Kidney (tissue), 13 donors: ENCODE measurements at regions not wholly inside any gene's neighbourhood (a gene's known extent, or its start where the extent isn't known, plus 50 kb on each side); places are given as distances from the start of the nearest gene placed in this dataset.
"Not testable (repeated sequence)": the region's sequence is repeated elsewhere in the genome, so short reads cannot be mapped to it uniquely, and the experiment has no call there.

Experiments used
- DNase-seq, 5 donors: peaks; one replicate each; pipeline ENCODE4 v3.0.0-alpha.2; 2013 to 2020
- FAIRE-seq: peaks from 2 replicates; lab custom pipeline; 2012; peaks lifted over from hg19 to GRCh38; lab: Jason Lieb, UNC
- H3K27ac ChIP-seq, 2 donors: one replicate each; pipeline ENCODE4 v1.7.0; 2013; ENCODE audit warnings: low read depth in 2 of 2, low read length in 2 of 2, inconsistent platforms in 1 of 2
- H3K27me3 ChIP-seq: one replicate; pipeline ENCODE4 v1.7.1; 2013; ENCODE audit warnings: low read length, inconsistent platforms; ENCODE audit not compliant: control insufficient read depth, insufficient read depth
- H3K36me3 ChIP-seq, 3 donors: one replicate each; pipeline versions ENCODE4 v1.7.0 to v1.7.1; 2013; ENCODE audit warnings: low read length in 3 of 3, control low read depth in 1 of 3, inconsistent platforms in 1 of 3; ENCODE audit not compliant: insufficient read depth in 3 of 3, control insufficient read depth in 2 of 3
- H3K4me1 ChIP-seq, 3 donors: one replicate each; pipeline versions ENCODE4 v1.7.0 to v1.7.1; 2013; ENCODE audit warnings: low read length in 3 of 3, inconsistent platforms in 1 of 3, low read depth in 1 of 3; ENCODE audit not compliant: control insufficient read depth in 2 of 3, insufficient read depth in 2 of 3
- H3K4me3 ChIP-seq, 3 donors: one replicate each; pipeline versions ENCODE4 v1.7.0 to v1.8.1; 2013; ENCODE audit warnings: low read length in 3 of 3, control low read depth in 1 of 3, inconsistent platforms in 1 of 3
- H3K9ac ChIP-seq, 3 donors: one replicate each; pipeline versions ENCODE4 v1.7.0 to v1.7.1; 2013; ENCODE audit warnings: low read length in 3 of 3, control low read depth in 1 of 3, inconsistent platforms in 1 of 3
- H3K9me3 ChIP-seq, 3 donors: one replicate each; pipeline versions ENCODE4 v1.7.0 to v1.7.1; 2013; ENCODE audit warnings: low read length in 3 of 3, control low read depth in 1 of 3, inconsistent platforms in 1 of 3; ENCODE audit not compliant: control insufficient read depth in 2 of 3, insufficient read depth in 1 of 3
- CTCF ChIP-seq: IDR thresholded peaks from 3 replicates; pipeline ENCODE4 v1.5.1; 2012; ENCODE audit warnings: mild to moderate bottlenecking, moderate library complexity, borderline replicate concordance; ENCODE audit not compliant: insufficient read depth; ENCODE audit errors: extremely low read depth
- intact Hi-C: fragments of 100-400 bp; cut with DNase I; formaldehyde crosslinking; loops from one replicate; pipeline ENCODE4 v1.11.1; 2022
- donor health status: control.
- donor health status: control.
- donor health status: control.
- donor health status: control.
- donor health status: control.
- donor health status: DM: yes; HTN: yes; CAD: no.
- donor health status: Normal renal cell carcinoma (clear cell type).

- H3K4me1 ChIP-seq, H3K4me3 ChIP-seq, H3K27me3 ChIP-seq, H3K9ac ChIP-seq, H3K9me3 ChIP-seq, FAIRE-seq, H3K36me3 ChIP-seq, H3K27ac ChIP-seq: not testable (repeated sequence)
- DNase-seq, result peak; percentile 83 to 90 (median 86)
- intact Hi-C loops, result loop anchor here (5.0 kb wide), 1 partner anchor 330 kb away; no protein-coding TSS in a partner anchor
- peak; percentile 99 for TF ChIP-seq CTCF
These were observed 67.1 kb upstream of the PPP1R26 start for GRCh38 chr9:135412315-135413085.

GRCh38 chr9:135413086-135413375 lies 66.6 kb upstream of the PPP1R26 start:
- H3K4me3 ChIP-seq, result no peak overlapping the region
- intact Hi-C loops, result loop anchor here (5.0 kb wide), 1 partner anchor 331 kb away; no protein-coding TSS in a partner anchor
- H3K36me3 ChIP-seq, result no peaks in the 10 kb centered on the region
- no peaks in the 10 kb centered on the region for H3K27me3 ChIP-seq
- no peak overlapping the region for H3K27ac ChIP-seq
- no peak overlapping the region for H3K9ac ChIP-seq
- TF ChIP-seq CTCF, result no peak
- FAIRE-seq, result no peak
- H3K4me1 ChIP-seq, result no peaks in the 10 kb centered on the region
- H3K9me3 ChIP-seq, result no peaks in the 10 kb centered on the region
- DNase-seq, result no peak

- H3K4me3 ChIP-seq, result no peak overlapping the region
- H3K36me3 ChIP-seq, result no peaks in the 10 kb centered on the region
- FAIRE-seq (no peak), DNase-seq (no peak)
- H3K4me1 ChIP-seq, result no peaks in the 10 kb centered on the region
- no peak overlapping the region for H3K9ac ChIP-seq
- no peak for TF ChIP-seq CTCF
- intact Hi-C loops, result loop anchor here (5.0 kb wide), 1 partner anchor 331 kb away; no protein-coding TSS in a partner anchor
- no peak overlapping the region for H3K27ac ChIP-seq
- H3K9me3 ChIP-seq, result no peaks in the 10 kb centered on the region
- H3K27me3 ChIP-seq, result no peaks in the 10 kb centered on the region
These were observed 66.1 kb upstream of the PPP1R26 start for GRCh38 chr9:135413461-135413860.

- no peak for DNase-seq
- intact Hi-C loops, result loop anchor here (5.0 kb wide), 1 partner anchor 332 kb away; no protein-coding TSS in a partner anchor
- no peak overlapping the region for H3K9ac ChIP-seq
- H3K27me3 ChIP-seq, result no peaks in the 10 kb centered on the region
- H3K36me3 ChIP-seq, result no peaks in the 10 kb centered on the region
- no peak for TF ChIP-seq CTCF
- no peaks in the 10 kb centered on the region for H3K9me3 ChIP-seq
- no peak overlapping the region for H3K27ac ChIP-seq
- FAIRE-seq, result no peak
- no peaks in the 10 kb centered on the region for H3K4me1 ChIP-seq
- no peak overlapping the region for H3K4me3 ChIP-seq
These were observed 65.3 kb upstream of the PPP1R26 start for GRCh38 chr9:135414293-135414692.
